ENCODE measurements at regions not wholly inside any gene's neighbourhood (a gene's known extent, or its start where the extent isn't known, plus 50 kb on each side); places are given as distances from the start of the nearest gene placed in this dataset.

DNA sequence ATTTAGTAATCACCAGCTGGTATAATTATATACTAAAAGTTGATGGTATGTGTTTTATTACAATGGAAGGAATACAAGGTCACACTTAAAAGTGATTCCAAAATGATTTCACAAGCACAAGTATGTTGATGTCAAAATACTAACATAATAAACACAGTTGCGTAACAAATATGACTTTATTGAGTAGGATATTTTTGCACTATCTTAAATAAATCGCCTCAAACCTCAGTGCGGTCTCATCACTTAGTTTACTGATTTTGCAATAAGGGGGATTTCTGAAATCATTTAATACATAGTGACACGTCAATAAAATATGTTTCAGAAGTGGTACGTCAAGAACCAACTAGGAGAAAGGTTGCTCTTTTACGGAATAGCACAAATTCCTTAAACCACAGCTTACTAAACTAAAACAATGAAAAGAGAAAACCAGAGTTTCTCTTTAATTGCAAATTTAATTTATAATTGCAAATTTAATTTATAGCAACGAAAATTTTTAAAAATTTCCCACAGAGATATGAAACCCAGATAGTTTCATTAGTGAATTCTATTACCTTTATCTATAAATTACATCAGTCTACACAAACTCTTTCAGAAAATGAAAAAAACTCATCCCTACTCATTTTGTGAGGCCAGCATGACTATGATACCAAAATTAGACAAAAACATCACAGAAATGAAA, 304.0 kb upstream of the REG3G start:
- no peak overlapping the region for H3K4me3 ChIP-seq (ENCODE audit: low read depth, low read length)
- no peak for DNase-seq (ENCODE audit: low read depth)
- TF ChIP-seq POLR2A (IDR thresholded peaks at IDR 0.05; ENCODE audit: extremely low read depth, insufficient read length), result no peak
- TF ChIP-seq MYC (IDR thresholded peaks at IDR 0.05; ENCODE audit: low read depth, low read length), result no peak
- TF ChIP-seq, protein P1, sequence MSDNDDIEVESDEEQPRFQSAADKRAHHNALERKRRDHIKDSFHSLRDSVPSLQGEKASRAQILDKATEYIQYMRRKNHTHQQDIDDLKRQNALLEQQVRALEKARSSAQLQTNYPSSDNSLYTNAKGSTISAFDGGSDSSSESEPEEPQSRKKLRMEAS (IDR thresholded peaks at IDR 0.05; ENCODE audit: low read depth, low read length), result no peak
- TF ChIP-seq, protein P2, sequence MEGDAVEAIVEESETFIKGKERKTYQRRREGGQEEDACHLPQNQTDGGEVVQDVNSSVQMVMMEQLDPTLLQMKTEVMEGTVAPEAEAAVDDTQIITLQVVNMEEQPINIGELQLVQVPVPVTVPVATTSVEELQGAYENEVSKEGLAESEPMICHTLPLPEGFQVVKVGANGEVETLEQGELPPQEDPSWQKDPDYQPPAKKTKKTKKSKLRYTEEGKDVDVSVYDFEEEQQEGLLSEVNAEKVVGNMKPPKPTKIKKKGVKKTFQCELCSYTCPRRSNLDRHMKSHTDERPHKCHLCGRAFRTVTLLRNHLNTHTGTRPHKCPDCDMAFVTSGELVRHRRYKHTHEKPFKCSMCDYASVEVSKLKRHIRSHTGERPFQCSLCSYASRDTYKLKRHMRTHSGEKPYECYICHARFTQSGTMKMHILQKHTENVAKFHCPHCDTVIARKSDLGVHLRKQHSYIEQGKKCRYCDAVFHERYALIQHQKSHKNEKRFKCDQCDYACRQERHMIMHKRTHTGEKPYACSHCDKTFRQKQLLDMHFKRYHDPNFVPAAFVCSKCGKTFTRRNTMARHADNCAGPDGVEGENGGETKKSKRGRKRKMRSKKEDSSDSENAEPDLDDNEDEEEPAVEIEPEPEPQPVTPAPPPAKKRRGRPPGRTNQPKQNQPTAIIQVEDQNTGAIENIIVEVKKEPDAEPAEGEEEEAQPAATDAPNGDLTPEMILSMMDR (IDR thresholded peaks at IDR 0.05; ENCODE audit: low read depth, low read length), result no peak

DNA sequence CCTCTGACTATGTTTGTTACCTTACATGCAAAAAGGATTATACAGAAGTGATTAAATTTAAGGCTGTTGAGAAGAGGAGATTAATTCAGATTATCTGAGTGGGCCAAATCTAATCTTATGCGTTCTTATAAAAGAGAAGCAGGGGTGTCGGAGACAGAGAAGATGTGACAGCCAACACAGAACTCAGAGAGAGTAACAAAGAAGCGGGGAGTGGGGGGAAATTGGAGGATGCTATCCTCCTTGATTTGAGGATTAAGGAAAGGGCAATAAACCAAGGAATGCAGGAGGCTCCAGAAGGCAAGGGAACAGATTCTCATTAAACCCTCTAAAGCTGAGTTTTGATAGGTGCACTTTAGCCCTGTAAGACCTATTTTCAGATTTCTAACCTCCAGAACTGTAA, 291.3 kb upstream of the REG3G start:
- TF ChIP-seq, protein P1 (IDR thresholded peaks at IDR 0.05; ENCODE audit: low read depth, low read length), result no peak
- TF ChIP-seq MYC (IDR thresholded peaks at IDR 0.05; ENCODE audit: low read depth, low read length) (no peak), POLR2A (IDR thresholded peaks at IDR 0.05; ENCODE audit: extremely low read depth, insufficient read length) (no peak)
- TF ChIP-seq, protein P2 (IDR thresholded peaks at IDR 0.05; ENCODE audit: low read depth, low read length), result no peak
- DNase-seq (ENCODE audit: low read depth), result no peak
- H3K4me3 ChIP-seq (ENCODE audit: low read depth, low read length), result no peak overlapping the region

DNA sequence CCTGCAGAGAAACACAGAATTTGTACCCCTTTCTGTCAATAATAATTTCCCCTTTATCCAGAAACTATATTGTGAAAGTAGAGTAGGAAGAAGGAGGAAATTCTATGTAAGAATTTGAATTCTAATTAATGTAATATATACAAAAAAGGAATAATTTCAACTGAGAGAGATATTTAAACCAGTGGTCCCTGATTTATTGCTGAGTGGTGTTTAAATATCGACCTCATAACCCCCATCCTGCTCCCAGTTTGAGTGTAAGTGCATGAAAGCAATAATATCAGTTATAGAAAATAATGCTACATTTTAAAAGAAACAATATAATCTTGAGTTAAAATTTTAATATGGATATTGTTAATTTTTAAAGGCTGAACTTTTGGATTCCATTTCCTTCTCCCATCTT, 286.2 kb upstream of the REG3G start:
- no peak overlapping the region for H3K4me3 ChIP-seq (ENCODE audit: low read depth, low read length)
- DNase-seq (ENCODE audit: low read depth), result no peak
- TF ChIP-seq POLR2A (IDR thresholded peaks at IDR 0.05; ENCODE audit: extremely low read depth, insufficient read length), result no peak

DNA sequence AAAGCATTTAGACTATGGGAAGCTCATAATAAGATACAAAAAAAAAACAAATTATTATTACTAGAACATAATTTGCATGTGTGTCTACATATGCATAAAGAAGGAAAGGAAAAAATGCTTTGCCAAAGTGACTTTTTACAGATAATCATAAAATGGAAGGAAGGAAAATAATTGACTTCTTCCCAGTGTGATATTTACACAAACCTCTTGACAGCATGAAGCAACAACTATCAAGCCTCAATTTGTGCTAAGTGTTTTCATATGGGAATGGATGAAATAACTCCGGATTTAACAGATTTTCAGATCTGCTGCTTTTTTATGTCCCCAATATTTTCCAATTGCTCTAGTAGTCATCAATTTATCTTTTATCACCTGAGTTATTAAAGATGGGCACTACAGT, 275.9 kb upstream of the REG3G start:
- DNase-seq (ENCODE audit: low read depth), result no peak
- TF ChIP-seq POLR2A (IDR thresholded peaks at IDR 0.05; ENCODE audit: extremely low read depth, insufficient read length), result no peak
- no peak for TF ChIP-seq MYC (IDR thresholded peaks at IDR 0.05; ENCODE audit: low read depth, low read length)
- TF ChIP-seq, protein P2 (IDR thresholded peaks at IDR 0.05; ENCODE audit: low read depth, low read length), result no peak
- TF ChIP-seq, protein P1 (IDR thresholded peaks at IDR 0.05; ENCODE audit: low read depth, low read length), result no peak
- no peak overlapping the region for H3K4me3 ChIP-seq (ENCODE audit: low read depth, low read length)

DNA sequence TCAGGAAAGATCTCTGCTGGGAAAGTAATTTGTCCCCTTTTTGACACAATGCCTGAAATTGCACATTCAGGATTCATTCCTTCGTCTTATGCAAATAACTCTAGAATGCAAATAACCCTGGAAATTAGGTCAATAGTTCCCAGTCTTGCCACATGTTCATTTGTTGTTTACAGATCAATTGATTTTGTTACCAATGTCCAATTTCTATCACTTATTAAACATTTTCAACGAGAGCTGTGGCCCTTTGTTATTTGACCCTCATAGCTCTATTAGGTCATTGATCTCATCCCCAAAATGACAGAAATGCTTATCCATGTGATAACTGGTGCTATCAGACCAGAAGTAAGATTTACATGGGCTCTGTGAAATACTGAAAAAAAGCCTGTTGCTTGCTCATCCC, 275.3 kb upstream of the REG3G start:
- no peak for TF ChIP-seq POLR2A (IDR thresholded peaks at IDR 0.05; ENCODE audit: extremely low read depth, insufficient read length)
- TF ChIP-seq, protein P2 (IDR thresholded peaks at IDR 0.05; ENCODE audit: low read depth, low read length), result no peak
- TF ChIP-seq, protein P1 (IDR thresholded peaks at IDR 0.05; ENCODE audit: low read depth, low read length), result no peak
- TF ChIP-seq MYC (IDR thresholded peaks at IDR 0.05; ENCODE audit: low read depth, low read length), result no peak
- no peak for DNase-seq (ENCODE audit: low read depth)
- no peak overlapping the region for H3K4me3 ChIP-seq (ENCODE audit: low read depth, low read length)

DNA sequence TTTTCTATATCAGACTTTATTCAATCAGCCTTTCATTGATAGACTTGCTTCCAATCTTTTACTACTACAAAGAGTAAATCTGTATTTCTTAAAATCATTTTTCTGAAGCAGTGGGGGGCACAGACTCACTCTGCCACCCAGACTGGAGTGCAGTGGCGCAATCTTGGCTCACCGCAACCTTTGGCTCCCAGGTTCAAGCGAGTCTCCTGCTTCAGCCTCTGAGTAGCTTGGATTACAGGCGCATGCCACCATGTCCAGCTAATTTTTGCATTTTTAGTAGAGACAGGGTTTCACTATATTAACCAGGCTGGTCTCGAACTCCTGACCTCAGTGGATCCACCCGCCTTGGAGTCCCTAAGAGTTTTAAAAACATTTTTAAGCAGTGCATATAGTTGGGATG, 270.6 kb upstream of the REG3G start:
- DNase-seq (ENCODE audit: low read depth), result no peak
- TF ChIP-seq POLR2A (IDR thresholded peaks at IDR 0.05; ENCODE audit: extremely low read depth, insufficient read length) (no peak), MYC (IDR thresholded peaks at IDR 0.05; ENCODE audit: low read depth, low read length) (no peak)
- TF ChIP-seq, protein P1 (IDR thresholded peaks at IDR 0.05; ENCODE audit: low read depth, low read length), result no peak
- TF ChIP-seq, protein P2 (IDR thresholded peaks at IDR 0.05; ENCODE audit: low read depth, low read length), result no peak
- H3K4me3 ChIP-seq (ENCODE audit: low read depth, low read length), result no peak overlapping the region

All from NB4 (cell line).